PFSK-1 (cell line): ENCODE measurements at regions not wholly inside any gene's neighbourhood (a gene's known extent, or its start where the extent isn't known, plus 50 kb on each side); places are given as distances from the start of the nearest gene placed in this dataset.

Source experiments
- POLR2AphosphoS5 ChIP-seq: IDR thresholded peaks from 2 replicates; pipeline ENCODE4 v1.6.1; 2012; ENCODE audit warnings: low read depth, mild to moderate bottlenecking, control low read depth, low read length, moderate library complexity
- REST ChIP-seq, 2 experiments: IDR thresholded peaks; 2 replicates each; pipeline versions ENCODE4 v1.6.1 to v1.8.0; 2011 to 2012; ENCODE audit warnings: low read depth in 2 of 2, low read length in 2 of 2, control low read depth in 1 of 2, inconsistent platforms in 1 of 2, mild to moderate bottlenecking in 1 of 2, moderate library complexity in 1 of 2; ENCODE audit not compliant: insufficient read depth in 1 of 2
- TAF1 ChIP-seq: IDR thresholded peaks from 2 replicates; pipeline ENCODE4 v1.6.1; 2012; ENCODE audit warnings: low read length, control low read depth, borderline replicate concordance; ENCODE audit not compliant: insufficient read depth

GRCh38 chr9:129458155-129458661 lies 162.7 kb downstream of the C9orf50 start:
- no peak for TF ChIP-seq POLR2AphosphoS5
- TF ChIP-seq REST (IDR thresholded peaks at IDR 0.05; ENCODE audit: insufficient read depth in 1 of 2, low read depth in 2 of 2, low read length in 2 of 2) = no peak
- TF ChIP-seq TAF1 = no peak
